Ovary (tissue), 3 donors: ENCODE measurements at regions not wholly inside any gene's neighbourhood (a gene's known extent, or its start where the extent isn't known, plus 50 kb on each side); places are given as distances from the start of the nearest gene placed in this dataset.

ENCODE experiments used
- POLR2A ChIP-seq: fragments of 450-650 bp; IDR thresholded peaks from one replicate; pipeline ENCODE4 v1.6.1; 2017; ENCODE audit warnings: antibody characterized with exemption, mild to moderate bottlenecking, moderate library complexity
- TF ChIP-seq, protein P1 (sequence below), 3 donors: fragments of 450-650 bp in 2 of 3; fragments of 200-600 bp in 1 of 3; IDR thresholded peaks; one replicate each; pipeline versions ENCODE4 v1.5.1 to v1.8.0; 2016 to 2022; ENCODE audit warnings: antibody characterized with exemption in 3 of 3, mild to moderate bottlenecking in 1 of 3
- donor health status: DM: no; HTN: no; CAD: no.

DNA sequence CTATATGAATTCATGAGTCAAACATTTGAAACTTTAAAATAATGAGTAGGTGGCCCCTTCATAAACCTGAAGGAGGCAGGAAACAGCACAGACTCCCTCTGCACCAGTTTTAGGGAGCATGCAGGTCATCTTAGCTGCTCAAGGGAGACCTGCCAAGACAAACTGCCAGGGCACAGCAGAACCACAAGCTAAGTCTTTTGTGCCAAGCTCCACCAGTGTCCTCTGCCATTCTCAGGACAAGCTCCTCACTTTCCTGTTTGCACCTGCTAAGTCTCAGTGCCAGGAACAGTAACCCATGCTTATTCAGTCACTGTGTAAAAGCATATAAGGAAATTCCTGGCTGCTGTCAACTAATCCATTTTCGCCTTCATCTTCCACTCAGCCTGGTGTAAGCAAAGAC is 368.9 kb downstream of the SEC16B start:
- TF ChIP-seq, protein P1, sequence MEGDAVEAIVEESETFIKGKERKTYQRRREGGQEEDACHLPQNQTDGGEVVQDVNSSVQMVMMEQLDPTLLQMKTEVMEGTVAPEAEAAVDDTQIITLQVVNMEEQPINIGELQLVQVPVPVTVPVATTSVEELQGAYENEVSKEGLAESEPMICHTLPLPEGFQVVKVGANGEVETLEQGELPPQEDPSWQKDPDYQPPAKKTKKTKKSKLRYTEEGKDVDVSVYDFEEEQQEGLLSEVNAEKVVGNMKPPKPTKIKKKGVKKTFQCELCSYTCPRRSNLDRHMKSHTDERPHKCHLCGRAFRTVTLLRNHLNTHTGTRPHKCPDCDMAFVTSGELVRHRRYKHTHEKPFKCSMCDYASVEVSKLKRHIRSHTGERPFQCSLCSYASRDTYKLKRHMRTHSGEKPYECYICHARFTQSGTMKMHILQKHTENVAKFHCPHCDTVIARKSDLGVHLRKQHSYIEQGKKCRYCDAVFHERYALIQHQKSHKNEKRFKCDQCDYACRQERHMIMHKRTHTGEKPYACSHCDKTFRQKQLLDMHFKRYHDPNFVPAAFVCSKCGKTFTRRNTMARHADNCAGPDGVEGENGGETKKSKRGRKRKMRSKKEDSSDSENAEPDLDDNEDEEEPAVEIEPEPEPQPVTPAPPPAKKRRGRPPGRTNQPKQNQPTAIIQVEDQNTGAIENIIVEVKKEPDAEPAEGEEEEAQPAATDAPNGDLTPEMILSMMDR (IDR thresholded peaks at IDR 0.05) = no peak
- no peak for TF ChIP-seq POLR2A
